ENCODE measurements at regions not wholly inside any gene's neighbourhood (a gene's known extent, or its start where the extent isn't known, plus 50 kb on each side); places are given as distances from the start of the nearest gene placed in this dataset.

DNA sequence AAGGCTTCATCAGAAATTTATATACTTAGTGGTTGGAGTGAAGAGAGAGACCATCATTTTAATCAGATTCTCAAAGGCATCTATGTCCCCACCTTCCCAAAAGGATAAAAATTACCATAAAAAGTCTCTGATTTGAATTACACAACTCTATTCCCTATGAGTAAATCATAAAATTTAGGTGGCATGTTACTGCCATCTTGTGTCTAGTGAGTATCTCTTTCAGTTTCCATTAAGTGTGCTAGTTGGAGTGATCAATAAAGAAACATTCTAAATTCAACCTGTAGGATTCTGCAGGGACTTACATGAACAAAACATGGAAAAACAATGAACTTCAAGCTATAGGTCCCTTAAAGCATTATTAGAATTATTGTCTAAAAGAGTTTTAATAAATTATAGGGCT, 655.4 kb downstream of the LTN1 start:
- TF ChIP-seq EP300 (IDR thresholded peaks at IDR 0.05) (no peak), POLR2A (IDR thresholded peaks at IDR 0.05) (no peak), CTCF (IDR thresholded peaks at IDR 0.05) (peak in 2 of 6 experiments; percentile 17 to 22), POLR2AphosphoS5 (IDR thresholded peaks at IDR 0.05) (no peak)
